GM23338 (cell line): ENCODE measurements at regions not wholly inside any gene's neighbourhood (a gene's known extent, or its start where the extent isn't known, plus 50 kb on each side); places are given as distances from the start of the nearest gene placed in this dataset.
"Not testable (repeated sequence)": the region's sequence is repeated elsewhere in the genome, so short reads cannot be mapped to it uniquely, and the experiment has no call there.

Experiments used
- ATAC-seq: fragments of 200-7000 bp; cut with Tn5 transposase; 3 replicates; pipeline ENCODE4 v1.9.1; 2020
- DNase-seq: peaks from one replicate; pipeline ENCODE4 v3.0.0-alpha.2; 2015; ENCODE audit warnings: low spot score
- H2AFZ ChIP-seq: fragments of 200-600 bp; sonication (generic); 2 replicates; pipeline ENCODE4 v1.8.0; 2016; ENCODE audit warnings: antibody characterized with exemption, mild to moderate bottlenecking, moderate library complexity
- H3F3A ChIP-seq: fragments of 200-600 bp; sonication (generic); replicated peaks from 2 replicates; pipeline ENCODE4 v1.8.0; 2017; ENCODE audit warnings: antibody characterized with exemption, mixed run types, low read depth
- H3K27ac ChIP-seq: fragments of 200-600 bp; sonication (generic); 2 replicates; pipeline ENCODE4 v1.6.1; 2016; ENCODE audit warnings: low read depth
- H3K27me3 ChIP-seq: fragments of 200-600 bp; sonication (generic); 2 replicates; pipeline ENCODE4 v1.8.0; 2016; ENCODE audit warnings: mild to moderate bottlenecking, mixed run types, moderate library complexity; ENCODE audit not compliant: insufficient read depth
- H3K36me3 ChIP-seq: fragments of 200-600 bp; sonication (generic); 2 replicates; pipeline ENCODE4 v1.8.0; 2016; ENCODE audit warnings: mild to moderate bottlenecking; ENCODE audit not compliant: insufficient read depth
- H3K4me1 ChIP-seq: fragments of 200-600 bp; sonication (generic); 2 replicates; pipeline ENCODE4 v1.8.0; 2016; ENCODE audit warnings: mild to moderate bottlenecking, moderate library complexity; ENCODE audit not compliant: insufficient read depth
- H3K4me2 ChIP-seq: fragments of 200-600 bp; sonication (generic); 2 replicates; pipeline ENCODE4 v1.7.1; 2017; ENCODE audit warnings: mixed run types
- H3K4me3 ChIP-seq: fragments of 200-600 bp; sonication (generic); 2 replicates; pipeline ENCODE4 v1.6.1; 2016; ENCODE audit warnings: mixed run types
- H3K79me2 ChIP-seq: fragments of 200-600 bp; sonication (generic); replicated peaks from 2 replicates; pipeline ENCODE4 v1.8.0; 2017; ENCODE audit warnings: mild to moderate bottlenecking; ENCODE audit not compliant: insufficient read depth
- H3K9me2 ChIP-seq: fragments of 200-600 bp; sonication (generic); 2 replicates; pipeline ENCODE4 v1.8.0; 2017; ENCODE audit not compliant: insufficient read depth
- H4K20me1 ChIP-seq: fragments of 200-600 bp; sonication (generic); replicated peaks from 2 replicates; pipeline ENCODE4 v1.8.0; 2017; ENCODE audit warnings: mild to moderate bottlenecking; ENCODE audit not compliant: insufficient read depth
- H3K27ac Mint-ChIP-seq: 2 replicates; pipeline ENCODE4 v1.8.0; 2020; ENCODE audit warnings: inconsistent platforms, mild to moderate bottlenecking, moderate library complexity, mixed read lengths
- H3K27me3 Mint-ChIP-seq: 3 replicates; pipeline ENCODE4 v1.8.0; 2022; ENCODE audit warnings: low read depth, mild to moderate bottlenecking, moderate library complexity, mixed read lengths, inconsistent platforms; ENCODE audit not compliant: insufficient read depth, poor library complexity
- H3K36me3 Mint-ChIP-seq: 3 replicates; pipeline ENCODE4 v1.8.0; 2021; ENCODE audit warnings: low read depth, mild to moderate bottlenecking, inconsistent platforms, moderate library complexity, mixed read lengths
- H3K4me1 Mint-ChIP-seq: 3 replicates; pipeline ENCODE4 v1.8.0; 2020; ENCODE audit warnings: mild to moderate bottlenecking, inconsistent platforms, mixed read lengths
- H3K4me3 Mint-ChIP-seq: 3 replicates; pipeline ENCODE4 v1.8.0; 2021; ENCODE audit warnings: moderate library complexity, mild to moderate bottlenecking, inconsistent platforms, mixed read lengths
- H3K9me3 Mint-ChIP-seq: 3 replicates; pipeline ENCODE4 v1.8.0; 2020; ENCODE audit warnings: moderate library complexity, mild to moderate bottlenecking, inconsistent platforms, mixed read lengths
- CREB1 ChIP-seq: fragments of 250-450 bp; sonication (Bioruptor Pico); IDR thresholded peaks from 2 replicates; pipeline ENCODE4 v1.5.0; 2020; ENCODE audit warnings: low read depth, mild to moderate bottlenecking, moderate library complexity
- EZH2 ChIP-seq: fragments of 200-600 bp; sonication (generic); IDR thresholded peaks from one replicate; pipeline ENCODE4 v1.8.0; 2017; ENCODE audit warnings: antibody characterized with exemption, mild to moderate bottlenecking, low read depth; ENCODE audit not compliant: unreplicated experiment
- NANOG ChIP-seq: IDR thresholded peaks from 2 replicates; pipeline ENCODE4 v1.6.1; 2016; ENCODE audit warnings: antibody characterized with exemption, borderline replicate concordance
- POLR2AphosphoS5 ChIP-seq: IDR thresholded peaks from 2 replicates; pipeline ENCODE4 v1.6.1; 2016; ENCODE audit warnings: antibody characterized with exemption, low read depth
- STAT1 ChIP-seq: IDR thresholded peaks from one replicate; pipeline ENCODE4 v1.6.1; 2016; ENCODE audit warnings: antibody characterized with exemption; ENCODE audit not compliant: unreplicated experiment
- ZNF114 ChIP-seq: fragments of 250-450 bp; sonication (Bioruptor Pico); IDR thresholded peaks from 2 replicates; pipeline ENCODE4 v1.5.0; 2020; ENCODE audit warnings: mild to moderate bottlenecking, moderate library complexity
- ZNF331 ChIP-seq: fragments of 250-450 bp; sonication (Bioruptor Pico); IDR thresholded peaks from 2 replicates; pipeline ENCODE4 v1.5.0; 2020; ENCODE audit warnings: low read depth, mild to moderate bottlenecking, moderate library complexity
- TF ChIP-seq, protein P1 (sequence below): IDR thresholded peaks from one replicate; pipeline ENCODE4 v1.6.1; 2018; ENCODE audit warnings: antibody characterized with exemption; ENCODE audit not compliant: unreplicated experiment
- TF ChIP-seq, protein P2 (sequence below), 2 experiments: fragments of 200-600 bp in 1 of 2; sonication (generic) in 1 of 2; conservative IDR thresholded peaks; 2 replicates each; pipeline versions ENCODE4 v1.5.1 to v1.6.1; 2016 to 2017; ENCODE audit warnings: antibody characterized with exemption in 2 of 2, low read depth in 2 of 2, mild to moderate bottlenecking in 2 of 2, moderate library complexity in 1 of 2

DNA sequence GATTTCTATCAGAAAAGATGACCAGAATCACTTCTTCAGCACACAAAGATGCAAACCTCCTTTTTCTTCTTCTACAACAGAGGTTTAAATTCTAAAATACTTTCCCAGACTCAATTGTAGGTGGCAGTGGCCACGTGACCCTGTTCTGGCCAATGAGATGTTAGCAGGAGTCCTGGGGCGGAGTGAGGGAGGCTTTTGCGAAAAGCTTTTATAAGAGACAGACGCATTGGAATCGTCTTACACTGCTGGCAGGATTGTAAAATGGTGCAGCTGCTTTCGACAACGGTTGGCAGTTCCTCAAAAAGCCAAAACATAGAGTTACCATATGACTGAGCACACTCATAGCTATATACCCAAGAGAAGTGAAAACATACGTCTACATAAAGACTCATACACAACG, 87.0 kb upstream of the MAGI3 start:
- Histone ChIP-seq H3K27me3 (no peaks in the 10 kb centered on the region), H4K20me1 (no peaks in the 10 kb centered on the region), H3K4me1 (no peaks in the 10 kb centered on the region), H3K79me2 (no peaks in the 10 kb centered on the region), H3K4me2 (no peak overlapping the region), H3K9me2 (no peaks in the 10 kb centered on the region), H3K4me3 (no peak overlapping the region), H3K36me3 (no peaks in the 10 kb centered on the region), H3F3A (no peaks in the 10 kb centered on the region), H3K27ac (no peak overlapping the region), H2AFZ (peak overlapping the region; percentile 49)
- Mint-ChIP-seq H3K4me3 (no peak overlapping the region), H3K9me3 (no peaks in the 10 kb centered on the region), H3K4me1 (peaks cover 5% of the 10 kb centered on the region; the same call in 2 of the 3 replicates), H3K27me3 (no peaks in the 10 kb centered on the region), H3K27ac (no peak overlapping the region), H3K36me3 (no peaks in the 10 kb centered on the region)
- DNase-seq: peak; percentile 32
- ATAC-seq: no peak; the same call in 2 of the 3 replicates
- TF ChIP-seq, protein P1, sequence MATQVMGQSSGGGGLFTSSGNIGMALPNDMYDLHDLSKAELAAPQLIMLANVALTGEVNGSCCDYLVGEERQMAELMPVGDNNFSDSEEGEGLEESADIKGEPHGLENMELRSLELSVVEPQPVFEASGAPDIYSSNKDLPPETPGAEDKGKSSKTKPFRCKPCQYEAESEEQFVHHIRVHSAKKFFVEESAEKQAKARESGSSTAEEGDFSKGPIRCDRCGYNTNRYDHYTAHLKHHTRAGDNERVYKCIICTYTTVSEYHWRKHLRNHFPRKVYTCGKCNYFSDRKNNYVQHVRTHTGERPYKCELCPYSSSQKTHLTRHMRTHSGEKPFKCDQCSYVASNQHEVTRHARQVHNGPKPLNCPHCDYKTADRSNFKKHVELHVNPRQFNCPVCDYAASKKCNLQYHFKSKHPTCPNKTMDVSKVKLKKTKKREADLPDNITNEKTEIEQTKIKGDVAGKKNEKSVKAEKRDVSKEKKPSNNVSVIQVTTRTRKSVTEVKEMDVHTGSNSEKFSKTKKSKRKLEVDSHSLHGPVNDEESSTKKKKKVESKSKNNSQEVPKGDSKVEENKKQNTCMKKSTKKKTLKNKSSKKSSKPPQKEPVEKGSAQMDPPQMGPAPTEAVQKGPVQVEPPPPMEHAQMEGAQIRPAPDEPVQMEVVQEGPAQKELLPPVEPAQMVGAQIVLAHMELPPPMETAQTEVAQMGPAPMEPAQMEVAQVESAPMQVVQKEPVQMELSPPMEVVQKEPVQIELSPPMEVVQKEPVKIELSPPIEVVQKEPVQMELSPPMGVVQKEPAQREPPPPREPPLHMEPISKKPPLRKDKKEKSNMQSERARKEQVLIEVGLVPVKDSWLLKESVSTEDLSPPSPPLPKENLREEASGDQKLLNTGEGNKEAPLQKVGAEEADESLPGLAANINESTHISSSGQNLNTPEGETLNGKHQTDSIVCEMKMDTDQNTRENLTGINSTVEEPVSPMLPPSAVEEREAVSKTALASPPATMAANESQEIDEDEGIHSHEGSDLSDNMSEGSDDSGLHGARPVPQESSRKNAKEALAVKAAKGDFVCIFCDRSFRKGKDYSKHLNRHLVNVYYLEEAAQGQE: no peak

DNA sequence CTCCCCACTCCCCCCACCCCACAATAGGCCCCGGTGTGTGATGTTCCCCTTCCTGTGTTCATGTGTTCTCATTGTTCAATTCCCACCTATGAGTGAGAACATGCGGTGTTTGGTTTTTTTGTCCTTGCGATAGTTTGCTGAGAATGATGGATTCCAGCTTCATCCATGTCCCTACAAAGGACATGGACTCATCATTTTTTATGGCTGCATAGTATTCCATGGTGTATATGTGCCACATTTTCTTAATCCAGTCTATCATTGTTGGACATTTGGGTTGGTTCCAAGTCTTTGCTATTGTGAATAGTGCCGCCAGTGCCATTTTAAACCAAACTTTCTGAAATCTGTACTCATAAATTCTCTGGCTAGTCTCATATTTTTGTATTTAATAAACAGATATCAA, 85.3 kb upstream of the MAGI3 start:
- not testable (repeated sequence) for H3K4me2 ChIP-seq, H3K27me3 ChIP-seq, H3K27ac Mint-ChIP-seq, H3K4me3 Mint-ChIP-seq, H3K36me3 ChIP-seq, DNase-seq, H3K4me1 Mint-ChIP-seq, H3K9me2 ChIP-seq, H3K79me2 ChIP-seq, H3K4me3 ChIP-seq, H3K9me3 Mint-ChIP-seq, H3K4me1 ChIP-seq, H4K20me1 ChIP-seq, H3F3A ChIP-seq, ATAC-seq, H3K36me3 Mint-ChIP-seq, H2AFZ ChIP-seq, H3K27ac ChIP-seq, H3K27me3 Mint-ChIP-seq

DNA sequence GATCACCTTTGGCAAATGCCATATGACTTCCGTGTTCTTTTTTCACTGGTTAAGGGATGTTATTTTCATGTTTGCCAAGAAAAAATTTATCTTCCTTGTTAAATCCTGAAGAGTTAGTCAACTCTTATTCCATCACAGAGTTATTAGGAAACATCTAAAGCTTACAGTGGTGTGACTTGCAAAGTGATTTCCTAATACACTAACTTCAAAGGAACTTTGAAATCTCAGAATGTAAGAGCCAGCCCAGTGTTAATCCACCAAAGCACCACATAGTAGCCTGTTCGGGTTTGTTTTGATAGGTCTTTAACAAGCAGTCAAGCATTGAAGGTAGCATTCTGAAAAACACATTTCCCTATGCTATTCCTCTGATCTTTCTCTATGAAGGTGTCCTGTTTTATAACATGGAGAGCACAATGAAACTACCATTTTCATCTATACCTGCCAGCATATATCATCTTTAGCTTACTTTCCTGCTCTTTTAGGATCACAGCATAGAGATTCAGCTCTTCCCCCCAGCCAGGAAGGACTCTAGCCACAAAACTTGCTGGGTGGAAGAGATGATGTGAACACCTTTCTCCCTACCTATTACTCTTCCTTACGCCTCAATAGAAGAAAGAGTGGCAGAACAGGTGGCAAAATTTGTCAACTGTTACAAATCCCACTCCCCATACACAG, 82.4 kb upstream of the MAGI3 start:
- Histone ChIP-seq H3K4me2 (no peak overlapping the region), H3K27ac (no peak overlapping the region)
- DNase-seq: no peak
- TF ChIP-seq STAT1: no peak
- no peak for TF ChIP-seq EZH2
- no peak for TF ChIP-seq ZNF331
- TF ChIP-seq, protein P2, sequence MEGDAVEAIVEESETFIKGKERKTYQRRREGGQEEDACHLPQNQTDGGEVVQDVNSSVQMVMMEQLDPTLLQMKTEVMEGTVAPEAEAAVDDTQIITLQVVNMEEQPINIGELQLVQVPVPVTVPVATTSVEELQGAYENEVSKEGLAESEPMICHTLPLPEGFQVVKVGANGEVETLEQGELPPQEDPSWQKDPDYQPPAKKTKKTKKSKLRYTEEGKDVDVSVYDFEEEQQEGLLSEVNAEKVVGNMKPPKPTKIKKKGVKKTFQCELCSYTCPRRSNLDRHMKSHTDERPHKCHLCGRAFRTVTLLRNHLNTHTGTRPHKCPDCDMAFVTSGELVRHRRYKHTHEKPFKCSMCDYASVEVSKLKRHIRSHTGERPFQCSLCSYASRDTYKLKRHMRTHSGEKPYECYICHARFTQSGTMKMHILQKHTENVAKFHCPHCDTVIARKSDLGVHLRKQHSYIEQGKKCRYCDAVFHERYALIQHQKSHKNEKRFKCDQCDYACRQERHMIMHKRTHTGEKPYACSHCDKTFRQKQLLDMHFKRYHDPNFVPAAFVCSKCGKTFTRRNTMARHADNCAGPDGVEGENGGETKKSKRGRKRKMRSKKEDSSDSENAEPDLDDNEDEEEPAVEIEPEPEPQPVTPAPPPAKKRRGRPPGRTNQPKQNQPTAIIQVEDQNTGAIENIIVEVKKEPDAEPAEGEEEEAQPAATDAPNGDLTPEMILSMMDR (conservative IDR thresholded peaks at IDR 0.05; ENCODE audit: low read depth in 2 of 2): no peak
- TF ChIP-seq, protein P1: no peak
- no peak for TF ChIP-seq POLR2AphosphoS5
- TF ChIP-seq NANOG: no peak
- no peak for TF ChIP-seq ZNF114 (CRISPR knock-in tag)
- TF ChIP-seq CREB1 (CRISPR knock-in tag): no peak

More for the DNA sequence above, 82.4 kb upstream of the MAGI3 start:
- H3K4me1 Mint-ChIP-seq: no peaks in the 10 kb centered on the region
- Histone ChIP-seq H2AFZ (no peak overlapping the region), H3K4me3 (no peak overlapping the region), H3K36me3 (no peaks in the 10 kb centered on the region), H3K27me3 (no peaks in the 10 kb centered on the region), H3K4me1 (no peaks in the 10 kb centered on the region), H3K9me2 (no peaks in the 10 kb centered on the region), H3F3A (no peaks in the 10 kb centered on the region), H4K20me1 (no peaks in the 10 kb centered on the region), H3K79me2 (no peaks in the 10 kb centered on the region)
- H3K36me3 Mint-ChIP-seq: no peaks in the 10 kb centered on the region
- ATAC-seq: no peak
- peaks cover 5% of the 10 kb centered on the region for H3K27me3 Mint-ChIP-seq
- no peak overlapping the region for H3K27ac Mint-ChIP-seq
- no peak overlapping the region for H3K4me3 Mint-ChIP-seq
- H3K9me3 Mint-ChIP-seq: no peaks in the 10 kb centered on the region
